Activated naive CD4-positive, alpha-beta T cell treated with anti-CD3 and anti-CD28 coated beads, Interleukin-2, amount 50 U/mL, for 72 hours (primary cell): ENCODE measurements at regions not wholly inside any gene's neighbourhood (a gene's known extent, or its start where the extent isn't known, plus 50 kb on each side); places are given as distances from the start of the nearest gene placed in this dataset.
"Not testable (repeated sequence)": the region's sequence is repeated elsewhere in the genome, so short reads cannot be mapped to it uniquely, and the experiment has no call there.

Experiments used
- ATAC-seq, 2 donors: fragments of 150-1000 bp; cut with Tn5 transposase; 2 replicates each; pipeline ENCODE4 v1.10.0; 2021; ENCODE audit warnings: mild to moderate bottlenecking in 2 of 2, moderate library complexity in 2 of 2
- DNase-seq, 2 donors: peaks; one replicate each; pipeline ENCODE4 v3.0.0; 2021 to 2022; ENCODE audit warnings: low spot score in 2 of 2
- H3K27ac Mint-ChIP-seq, 2 donors: one replicate each; pipeline ENCODE4 v1.8.0; 2022; ENCODE audit warnings: mild to moderate bottlenecking in 2 of 2, mixed read lengths in 2 of 2
- H3K36me3 Mint-ChIP-seq, 2 donors: one replicate each; pipeline ENCODE4 v1.8.0; 2022; ENCODE audit warnings: mixed read lengths in 2 of 2
- H3K9me3 Mint-ChIP-seq, 2 donors: one replicate each; pipeline ENCODE4 v1.8.0; 2022; ENCODE audit warnings: mixed read lengths in 2 of 2

DNA sequence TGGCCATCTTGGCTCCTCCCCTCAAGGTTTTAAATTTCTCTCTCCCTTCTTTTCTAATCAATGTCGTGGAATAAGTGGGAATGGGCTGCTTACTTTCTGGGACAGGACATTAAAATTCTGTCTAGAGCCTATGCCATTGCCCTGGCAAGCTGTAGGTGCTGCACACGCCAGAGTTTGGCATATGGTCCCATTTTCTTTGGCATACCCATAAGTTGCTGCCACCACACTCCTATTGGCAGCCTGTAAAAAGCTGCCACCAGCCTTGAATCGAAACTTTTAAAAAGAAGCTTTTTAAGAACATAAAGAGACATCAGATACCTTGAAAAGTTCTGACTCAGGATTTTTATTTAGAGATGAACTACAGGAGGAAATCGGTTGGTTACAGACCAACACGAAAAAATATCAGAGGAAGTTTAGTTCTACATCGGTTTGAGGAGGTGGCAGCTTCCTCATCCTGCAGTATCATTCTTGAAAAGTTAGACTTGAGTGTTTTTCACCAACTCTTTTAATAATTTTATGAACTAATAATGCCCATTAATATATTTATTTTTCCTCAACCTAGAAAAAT lies 517.8 kb upstream of the ANO5 start:
- H3K27ac Mint-ChIP-seq: no peak overlapping the region
- DNase-seq (no peak), ATAC-seq (no peak)
- peaks cover 7 to 10% of the 10 kb centered on the region in 2 donors for H3K9me3 Mint-ChIP-seq
- H3K36me3 Mint-ChIP-seq: no peaks in the 10 kb centered on the region

DNA sequence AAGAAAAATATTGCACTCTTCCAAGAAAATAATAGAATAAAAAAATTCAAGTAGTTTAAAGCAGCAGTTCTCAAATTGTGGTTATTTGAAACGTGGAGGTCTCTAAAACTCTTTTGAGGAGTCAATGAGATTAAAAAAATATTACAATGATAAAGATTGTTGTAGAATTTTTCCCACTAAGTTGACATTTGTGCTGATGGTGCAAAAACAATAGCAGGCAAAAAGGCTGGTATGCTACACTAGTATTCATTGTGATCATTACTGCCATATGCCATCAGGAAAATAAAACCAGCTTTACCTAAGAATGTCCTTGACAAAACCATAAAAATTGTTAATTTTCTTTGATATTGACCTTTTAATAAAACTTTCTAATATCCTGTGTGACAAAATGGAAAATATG lies 505.2 kb upstream of the ANO5 start:
- no peak overlapping the region for H3K27ac Mint-ChIP-seq
- ATAC-seq: no peak
- no peak for DNase-seq
- H3K9me3 Mint-ChIP-seq: peaks cover 6 to 10% of the 10 kb centered on the region in 2 donors
- H3K36me3 Mint-ChIP-seq: peaks cover 0 to 5% of the 10 kb centered on the region in 2 donors

DNA sequence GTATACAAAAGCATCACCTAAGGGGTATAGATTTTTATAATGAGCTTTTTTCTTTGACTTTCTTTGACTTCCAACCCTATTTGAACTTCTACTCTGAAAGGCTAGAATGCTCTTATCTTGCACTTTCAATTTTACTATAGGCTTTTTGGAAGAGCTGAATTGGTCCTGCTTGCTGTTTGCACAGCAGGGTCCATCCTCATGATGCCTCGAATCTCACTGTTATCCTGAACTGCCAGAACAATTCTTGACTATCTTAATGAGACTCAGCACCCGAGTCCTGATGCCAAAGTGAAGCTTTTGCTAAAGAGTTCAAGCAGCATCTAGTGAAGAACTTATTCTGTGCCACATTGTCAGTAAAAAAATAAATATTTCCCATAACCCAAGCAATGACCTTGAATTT lies 488.3 kb upstream of the ANO5 start:
- DNase-seq: no peak
- H3K27ac Mint-ChIP-seq: no peak overlapping the region
- ATAC-seq: no peak
- no peaks in the 10 kb centered on the region for H3K36me3 Mint-ChIP-seq
- H3K9me3 Mint-ChIP-seq: peaks cover 0 to 3% of the 10 kb centered on the region in 2 donors

DNA sequence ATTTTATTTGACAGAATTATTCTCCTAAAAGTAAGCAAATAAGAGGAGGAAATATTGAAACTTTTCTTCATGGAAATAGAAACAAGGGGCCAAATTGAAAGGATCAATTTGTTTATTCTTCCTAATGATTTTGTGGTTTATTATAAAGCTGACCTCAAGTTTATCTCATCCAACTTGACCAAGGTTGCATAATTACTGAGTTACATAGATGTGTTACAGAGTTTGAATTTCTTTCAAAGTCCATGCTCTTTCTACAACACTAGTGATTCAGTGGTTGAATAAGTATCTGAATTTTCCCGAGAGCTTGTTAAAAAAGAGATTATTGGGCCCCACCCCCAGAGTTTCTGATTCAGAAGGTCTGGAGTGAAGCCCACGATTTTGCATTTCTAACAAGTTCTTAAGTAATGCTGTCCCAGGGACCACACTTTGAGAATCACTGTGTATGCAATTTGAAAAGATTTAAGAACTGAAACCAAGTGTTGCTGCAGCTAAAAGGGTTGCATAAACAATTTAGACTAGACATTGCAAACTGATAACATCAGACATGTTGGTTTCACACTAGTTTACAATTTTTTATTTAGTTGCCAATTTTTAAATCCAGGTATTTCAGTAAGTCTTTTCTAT lies 485.7 kb upstream of the ANO5 start:
- DNase-seq: no peak
- no peak for ATAC-seq
- Mint-ChIP-seq H3K9me3 (peaks cover 0 to 3% of the 10 kb centered on the region in 2 donors), H3K36me3 (no peaks in the 10 kb centered on the region), H3K27ac (no peak overlapping the region)

GRCh38 chr11:21710809-21711208 lies 482.1 kb upstream of the ANO5 start:
- ATAC-seq: no peak
- H3K27ac Mint-ChIP-seq: no peak overlapping the region
- H3K9me3 Mint-ChIP-seq: peaks cover 11 to 14% of the 10 kb centered on the region in 2 donors
- no peak for DNase-seq
- H3K36me3 Mint-ChIP-seq: peaks cover 0 to 4% of the 10 kb centered on the region in 2 donors

GRCh38 chr11:21711341-21711740 lies 481.5 kb upstream of the ANO5 start:
- Mint-ChIP-seq H3K36me3 (peaks cover 0 to 4% of the 10 kb centered on the region in 2 donors), H3K9me3 (peaks cover 11 to 14% of the 10 kb centered on the region in 2 donors), H3K27ac (no peak overlapping the region)
- ATAC-seq (no peak), DNase-seq (no peak)

DNA sequence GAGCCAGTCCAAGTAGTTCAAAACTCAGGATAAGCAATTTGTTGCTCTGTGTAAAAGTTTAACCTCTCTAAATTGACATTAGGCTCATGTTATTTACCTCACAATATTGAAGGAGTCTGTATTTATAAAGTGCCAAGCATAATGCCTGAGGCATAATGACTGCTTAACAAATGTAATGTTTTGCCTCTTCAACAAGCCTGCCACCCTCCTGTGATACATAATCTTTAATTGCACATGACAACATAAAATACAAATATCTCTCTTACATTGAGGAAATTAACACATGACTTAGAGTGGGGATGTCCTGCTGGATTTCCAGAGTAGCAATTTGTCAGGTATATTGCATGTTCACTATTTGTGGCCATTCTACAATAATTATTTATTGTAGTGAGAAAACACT lies 469.2 kb upstream of the ANO5 start:
- Mint-ChIP-seq H3K27ac (no peak overlapping the region), H3K36me3 (no peaks in the 10 kb centered on the region), H3K9me3 (peaks cover 8 to 13% of the 10 kb centered on the region in 2 donors)
- DNase-seq (no peak), ATAC-seq (no peak)

- H3K9me3 Mint-ChIP-seq: peaks cover 11 to 18% of the 10 kb centered on the region in 2 donors
- ATAC-seq (no peak), DNase-seq (no peak)
- H3K27ac Mint-ChIP-seq: no peak overlapping the region
- no peaks in the 10 kb centered on the region for H3K36me3 Mint-ChIP-seq
These were observed 465.8 kb upstream of the ANO5 start for GRCh38 chr11:21727102-21727501.

DNA sequence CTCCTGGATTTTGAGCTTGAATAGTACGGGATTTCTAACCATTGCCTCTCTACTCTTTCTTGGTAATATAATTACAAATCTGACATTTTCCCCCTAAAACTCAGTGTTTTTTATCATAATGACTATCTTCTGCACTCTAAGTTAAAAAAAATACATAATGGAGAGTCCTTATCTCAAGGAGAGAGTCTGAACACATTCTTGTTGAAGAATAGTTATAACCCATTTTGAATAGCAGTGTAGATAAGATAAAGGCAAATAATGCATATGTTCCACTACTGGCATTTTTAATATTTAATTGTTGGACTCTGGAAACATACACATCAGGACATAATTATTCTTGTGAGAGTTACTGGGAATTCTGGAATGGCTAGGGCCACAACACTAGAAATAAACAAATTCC lies 456.5 kb upstream of the ANO5 start:
- H3K36me3 Mint-ChIP-seq: no peaks in the 10 kb centered on the region
- H3K9me3 Mint-ChIP-seq: peaks cover 12 to 15% of the 10 kb centered on the region in 2 donors
- DNase-seq (no peak), ATAC-seq (no peak)
- no peak overlapping the region for H3K27ac Mint-ChIP-seq

DNA sequence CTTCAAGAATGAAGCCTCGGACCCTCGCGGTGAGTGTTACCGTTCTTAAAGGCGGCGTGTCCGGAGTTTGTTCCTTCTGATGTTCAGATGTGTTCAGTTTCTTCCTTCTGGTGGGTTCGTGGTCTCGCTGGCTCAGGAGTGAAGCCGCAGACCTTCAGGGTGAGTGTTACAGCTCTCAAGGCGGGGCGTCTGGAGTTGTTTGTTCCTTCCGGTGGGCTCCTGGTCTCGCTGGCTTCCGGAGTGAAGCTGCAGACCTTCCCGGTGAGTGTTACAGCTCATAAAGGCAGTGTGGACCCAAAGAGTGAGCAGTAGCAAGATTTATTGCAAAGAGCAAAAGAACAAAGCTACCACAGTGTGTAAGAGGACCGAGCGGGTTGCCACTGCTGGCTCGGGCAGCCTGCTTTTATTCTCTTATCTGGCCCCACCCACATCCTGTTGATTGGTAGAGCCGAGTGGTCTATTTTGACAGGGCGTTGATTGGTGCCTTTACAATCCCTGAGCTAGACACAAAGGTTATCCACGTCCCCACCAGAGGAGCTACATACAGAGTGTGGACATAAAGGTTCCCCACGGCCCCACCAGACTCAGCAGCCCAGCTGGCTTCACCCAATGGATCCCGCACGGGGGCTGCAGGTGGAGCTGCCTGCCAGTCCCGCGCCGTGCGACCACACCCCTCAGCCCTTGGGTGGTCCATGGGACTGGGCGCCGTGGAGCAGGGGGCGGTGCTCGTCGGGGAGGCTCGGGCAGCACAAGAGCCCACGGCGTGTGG lies 440.2 kb upstream of the ANO5 start:
- not testable (repeated sequence) for DNase-seq, ATAC-seq, H3K36me3 Mint-ChIP-seq, H3K27ac Mint-ChIP-seq
- H3K9me3 Mint-ChIP-seq: peaks cover 26 to 31% of the 10 kb centered on the region in 2 donors

DNA sequence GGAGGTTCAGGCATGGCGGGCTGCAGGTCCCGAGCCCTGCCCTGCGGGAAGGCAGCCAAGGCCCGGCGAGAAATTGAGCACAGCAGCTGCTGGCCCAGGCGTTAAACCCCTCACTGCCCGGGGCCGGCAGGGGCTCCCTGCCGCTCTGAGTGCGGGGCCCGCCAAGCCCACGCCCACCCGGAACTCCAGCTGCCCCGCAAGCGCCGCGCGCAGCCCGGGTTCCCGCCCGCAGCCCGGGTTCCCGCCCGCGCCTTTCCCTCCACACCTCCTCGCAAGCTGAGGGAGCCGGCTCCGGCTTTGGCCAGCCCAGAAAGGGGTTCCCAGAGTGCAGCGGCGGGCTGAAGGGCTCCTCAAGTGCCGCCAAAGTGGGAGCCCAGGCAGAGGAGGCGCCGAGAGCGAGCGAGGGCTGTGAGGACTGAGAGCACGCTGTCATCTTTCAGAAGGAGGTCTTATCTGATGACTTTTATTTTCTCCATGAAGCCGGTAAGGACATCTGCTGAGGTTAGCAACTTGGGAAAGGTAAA lies 439.6 kb upstream of the ANO5 start:
- H3K36me3 Mint-ChIP-seq, H3K27ac Mint-ChIP-seq, DNase-seq, ATAC-seq: not testable (repeated sequence)
- peaks cover 27 to 32% of the 10 kb centered on the region in 2 donors for H3K9me3 Mint-ChIP-seq

DNA sequence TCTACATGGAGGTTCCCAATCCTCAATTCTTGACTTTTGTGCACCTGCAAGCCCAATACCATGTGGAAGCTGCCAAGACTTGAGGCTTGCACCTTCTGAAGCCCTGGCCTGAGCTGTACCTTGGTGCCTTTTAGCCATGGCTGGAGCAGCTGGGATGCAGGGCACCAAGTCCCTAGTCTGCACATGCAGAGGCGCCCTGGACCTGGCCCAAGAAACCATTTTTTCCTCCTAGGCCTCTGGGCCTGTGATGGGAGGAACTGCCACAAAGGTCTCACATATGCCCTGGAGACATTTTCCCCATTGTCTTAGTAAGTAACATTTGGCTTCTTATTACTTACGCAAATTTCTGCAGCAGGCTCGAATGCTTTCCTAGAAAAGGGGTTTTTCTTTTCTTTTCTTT lies 431.9 kb upstream of the ANO5 start:
- peaks cover 0 to 18% of the 10 kb centered on the region in 2 donors for H3K36me3 Mint-ChIP-seq
- peaks cover 26 to 34% of the 10 kb centered on the region in 2 donors for H3K9me3 Mint-ChIP-seq
- ATAC-seq: no peak
- no peak for DNase-seq
- no peak overlapping the region for H3K27ac Mint-ChIP-seq

GRCh38 chr11:21768388-21768787 lies 424.5 kb upstream of the ANO5 start:
- ATAC-seq: no peak
- peaks cover 5 to 14% of the 10 kb centered on the region in 2 donors for H3K9me3 Mint-ChIP-seq

GRCh38 chr11:21769188-21769587 lies 423.7 kb upstream of the ANO5 start:
- no peaks in the 10 kb centered on the region for H3K36me3 Mint-ChIP-seq
- no peak overlapping the region for H3K27ac Mint-ChIP-seq
- H3K9me3 Mint-ChIP-seq: peaks cover 5 to 14% of the 10 kb centered on the region in 2 donors
- no peak for ATAC-seq
- DNase-seq: no peak

More at GRCh38 chr11:21768388-21768787, 424.5 kb upstream of the ANO5 start:
- H3K27ac Mint-ChIP-seq: no peak overlapping the region
- H3K36me3 Mint-ChIP-seq: no peaks in the 10 kb centered on the region
- DNase-seq: no peak

DNA sequence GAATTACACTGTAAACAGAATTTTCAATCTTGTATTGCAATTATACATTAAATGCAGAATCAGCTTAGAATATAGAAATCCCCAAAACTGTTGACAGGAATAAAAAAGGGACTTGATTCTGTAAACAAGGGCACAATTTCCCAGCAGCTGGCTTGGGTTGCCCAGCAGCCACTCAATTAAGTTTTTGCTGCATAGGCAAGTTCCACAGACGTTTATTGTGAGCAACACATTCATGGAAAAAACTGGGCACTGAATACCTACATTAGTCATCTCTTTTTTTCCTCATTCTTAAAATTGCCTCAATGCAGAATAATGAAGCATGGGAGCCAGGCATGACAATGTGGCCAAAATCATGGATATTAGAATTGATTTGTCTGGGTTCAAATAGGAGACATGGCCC lies 421.8 kb upstream of the ANO5 start:
- ATAC-seq: no peak
- H3K9me3 Mint-ChIP-seq: peaks cover 9 to 19% of the 10 kb centered on the region in 2 donors
- no peak for DNase-seq
- no peak overlapping the region for H3K27ac Mint-ChIP-seq
- H3K36me3 Mint-ChIP-seq: no peaks in the 10 kb centered on the region

- no peak for ATAC-seq
- Mint-ChIP-seq H3K27ac (no peak overlapping the region), H3K9me3 (peaks cover 16 to 24% of the 10 kb centered on the region in 2 donors), H3K36me3 (no peaks in the 10 kb centered on the region)
- no peak for DNase-seq
These were observed 418.7 kb upstream of the ANO5 start for GRCh38 chr11:21774212-21774611.

DNA sequence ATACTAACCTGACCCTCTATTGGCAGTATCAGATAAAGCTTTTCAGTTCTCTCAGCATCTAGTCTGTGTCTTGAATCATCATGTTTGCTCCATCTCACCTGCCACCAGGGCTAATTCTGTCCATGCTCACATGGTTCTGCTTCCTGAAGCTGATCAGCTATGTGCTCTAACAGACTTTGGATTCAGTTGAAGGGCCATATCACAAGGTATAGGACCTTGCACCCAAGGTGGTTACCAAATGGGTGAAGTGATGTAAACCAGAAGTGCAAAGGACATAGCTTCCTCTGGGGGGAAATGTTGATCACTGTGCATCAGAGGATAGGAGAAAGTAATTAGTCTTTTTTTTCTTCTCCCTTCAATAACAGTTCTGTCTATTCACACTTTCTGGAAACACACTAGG lies 417.0 kb upstream of the ANO5 start:
- ATAC-seq: no peak
- Mint-ChIP-seq H3K36me3 (no peaks in the 10 kb centered on the region), H3K27ac (no peak overlapping the region), H3K9me3 (peaks cover 18 to 20% of the 10 kb centered on the region in 2 donors)
- DNase-seq: no peak
